ENCODE measurements at regions not wholly inside any gene's neighbourhood (a gene's known extent, or its start where the extent isn't known, plus 50 kb on each side); places are given as distances from the start of the nearest gene placed in this dataset.

- H3K27me3 ChIP-seq (ENCODE audit: control insufficient read depth in 2 of 2, insufficient read depth in 2 of 2, low read length in 2 of 2), result no peaks in the 10 kb centered on the region
- no peak overlapping the region for H3K9ac ChIP-seq (replicated peaks; ENCODE audit: extremely low read depth, insufficient read depth, low read length)
- no peak for DNase-seq (ENCODE audit: low read depth, low spot score)
- no peak for FAIRE-seq
- H3K27ac ChIP-seq (ENCODE audit: insufficient read depth, low read depth, low read length), result no peak overlapping the region
- H2AFZ ChIP-seq (ENCODE audit: low read depth, low read length), result no peak overlapping the region
- H3K9me1 ChIP-seq (replicated peaks; ENCODE audit: control insufficient read depth, extremely low read depth, insufficient read depth, low read length), result no peaks in the 10 kb centered on the region
- no TSS peak for BruUV-seq (replicated peaks)
- intact Hi-C loops (cut with micrococcal nuclease) (no loop called here), dilution Hi-C loops (cut with MboI; ENCODE audit: extremely low pct_ligation_motif_present, low sequenced_read_pairs) (no loop called here)
- ChIA-PET CTCF (interaction anchor here (0.5 kb wide), 1 partner anchor 158 kb away, joined by 3 read pairs; no protein-coding TSS in a partner anchor), POLR2A (no interaction called here)
- H3K79me2 ChIP-seq (ENCODE audit: control insufficient read depth, insufficient read depth, low read length), result no peaks in the 10 kb centered on the region
- no peaks in the 10 kb centered on the region for H3K36me3 ChIP-seq (ENCODE audit: control insufficient read depth in 2 of 2, extremely low read depth in 1 of 2, insufficient read depth in 2 of 2, low read length in 2 of 2)
- no peaks in the 10 kb centered on the region for H3K4me1 ChIP-seq (ENCODE audit: control insufficient read depth, extremely low read depth, insufficient read depth, low read length)
- H3K4me3 ChIP-seq (replicated peaks in 1 of 3; ENCODE audit: insufficient read depth in 1 of 3, low read depth in 1 of 3, low read length in 3 of 3), result no peak overlapping the region
- no peaks in the 10 kb centered on the region for H4K20me1 ChIP-seq (replicated peaks; ENCODE audit: control insufficient read depth, extremely low read depth, insufficient read depth, low read length)
- no peaks in the 10 kb centered on the region for H3K9me3 ChIP-seq (replicated peaks; ENCODE audit: control insufficient read depth, insufficient read depth, low read length)
- no peak for TF ChIP-seq EZH2 (IDR thresholded peaks at IDR 0.05; ENCODE audit: borderline replicate concordance, low read depth, low read length, severe bottlenecking)
- TF ChIP-seq POLR2A (IDR thresholded peaks at IDR 0.05; ENCODE audit: low read depth, low read length), result no peak
- no peak for TF ChIP-seq CTCF (IDR thresholded peaks at IDR 0.05; ENCODE audit: extremely low read depth in 1 of 2, insufficient read depth in 1 of 2, low read depth in 1 of 2, low read length in 2 of 2)
- TF ChIP-seq POLR2AphosphoS5 (IDR thresholded peaks at IDR 0.05; ENCODE audit: insufficient read depth, low read depth, low read length), result no peak
- no peak overlapping the region for H3K4me2 ChIP-seq (ENCODE audit: insufficient read depth, low read length)
Observed at GRCh38 chr12:85713373-85713772, 122.8 kb downstream of the RASSF9 start.

- no peaks in the 10 kb centered on the region for H3K79me2 ChIP-seq (ENCODE audit: control insufficient read depth, insufficient read depth, low read length)
- POLR2A ChIA-PET, result no interaction called here
- no peak overlapping the region for H2AFZ ChIP-seq (ENCODE audit: low read depth, low read length)
- no peak overlapping the region for H3K9ac ChIP-seq (replicated peaks; ENCODE audit: extremely low read depth, insufficient read depth, low read length)
- no peaks in the 10 kb centered on the region for H3K9me1 ChIP-seq (replicated peaks; ENCODE audit: control insufficient read depth, extremely low read depth, insufficient read depth, low read length)
- dilution Hi-C loops (cut with MboI; ENCODE audit: extremely low pct_ligation_motif_present, low sequenced_read_pairs), result no loop called here
- H3K4me2 ChIP-seq (ENCODE audit: insufficient read depth, low read length), result no peak overlapping the region
- H4K20me1 ChIP-seq (replicated peaks; ENCODE audit: control insufficient read depth, extremely low read depth, insufficient read depth, low read length), result no peaks in the 10 kb centered on the region
- no peaks in the 10 kb centered on the region for H3K27me3 ChIP-seq (ENCODE audit: control insufficient read depth in 2 of 2, insufficient read depth in 2 of 2, low read length in 2 of 2)
- H3K4me1 ChIP-seq (ENCODE audit: control insufficient read depth, extremely low read depth, insufficient read depth, low read length), result no peaks in the 10 kb centered on the region
- intact Hi-C loops (cut with micrococcal nuclease), result no loop called here
- FAIRE-seq (no peak), DNase-seq (ENCODE audit: low read depth, low spot score) (no peak)
- CTCF ChIA-PET, result no interaction called here
- H3K4me3 ChIP-seq (replicated peaks in 1 of 3; ENCODE audit: insufficient read depth in 1 of 3, low read depth in 1 of 3, low read length in 3 of 3), result no peak overlapping the region
- TF ChIP-seq GATA2 (IDR thresholded peaks at IDR 0.05; ENCODE audit: insufficient read depth, insufficient read length, low read depth, low read length), result no peak
- no peak for TF ChIP-seq FOS (IDR thresholded peaks at IDR 0.05; ENCODE audit: borderline replicate concordance, insufficient read depth, low read length)
- TF ChIP-seq MYC (IDR thresholded peaks at IDR 0.05; ENCODE audit: low read depth, low read length), result no peak
- TF ChIP-seq POLR2AphosphoS5 (IDR thresholded peaks at IDR 0.05; ENCODE audit: insufficient read depth, low read depth, low read length), result no peak
- no peak for TF ChIP-seq POLR2A (IDR thresholded peaks at IDR 0.05; ENCODE audit: low read depth, low read length)
- no peak for TF ChIP-seq CTCF (IDR thresholded peaks at IDR 0.05; ENCODE audit: extremely low read depth in 1 of 2, insufficient read depth in 1 of 2, low read depth in 1 of 2, low read length in 2 of 2)
- TF ChIP-seq MAX (IDR thresholded peaks at IDR 0.05; ENCODE audit: insufficient read depth, insufficient read length), result no peak
- TF ChIP-seq EZH2 (IDR thresholded peaks at IDR 0.05; ENCODE audit: borderline replicate concordance, low read depth, low read length, severe bottlenecking), result no peak
- no peak for TF ChIP-seq JUN (IDR thresholded peaks at IDR 0.05; ENCODE audit: borderline replicate concordance, insufficient read depth, insufficient read length, low read depth)
- H3K27ac ChIP-seq (ENCODE audit: insufficient read depth, low read depth, low read length), result no peak overlapping the region
- no peaks in the 10 kb centered on the region for H3K9me3 ChIP-seq (replicated peaks; ENCODE audit: control insufficient read depth, insufficient read depth, low read length)
- no peaks in the 10 kb centered on the region for H3K36me3 ChIP-seq (ENCODE audit: control insufficient read depth in 2 of 2, extremely low read depth in 1 of 2, insufficient read depth in 2 of 2, low read length in 2 of 2)
- BruUV-seq (replicated peaks), result no TSS peak
Observed at GRCh38 chr12:85714425-85714824, 121.8 kb downstream of the RASSF9 start.
